ENCODE measurements at regions not wholly inside any gene's neighbourhood (a gene's known extent, or its start where the extent isn't known, plus 50 kb on each side); places are given as distances from the start of the nearest gene placed in this dataset.
"Not testable (repeated sequence)": the region's sequence is repeated elsewhere in the genome, so short reads cannot be mapped to it uniquely, and the experiment has no call there.

GRCh38 chr15:68482246-68482645 lies 50.3 kb upstream of the ITGA11 start:
- DNase-seq: no peak
- in situ Hi-C loops (cut with HindIII; ENCODE audit: low pct_ligation_motif_present, low pct_unique_long_range_greater_than_20kb, low sequenced_read_pairs): no loop called here

GRCh38 chr15:68483165-68483564 lies 51.2 kb upstream of the ITGA11 start:
- in situ Hi-C loops (cut with HindIII; ENCODE audit: low pct_ligation_motif_present, low pct_unique_long_range_greater_than_20kb, low sequenced_read_pairs): no loop called here
- DNase-seq: no peak

GRCh38 chr15:68484220-68484619 lies 52.3 kb upstream of the ITGA11 start:
- no peak for DNase-seq
- in situ Hi-C loops (cut with HindIII; ENCODE audit: low pct_ligation_motif_present, low pct_unique_long_range_greater_than_20kb, low sequenced_read_pairs): no loop called here

DNA sequence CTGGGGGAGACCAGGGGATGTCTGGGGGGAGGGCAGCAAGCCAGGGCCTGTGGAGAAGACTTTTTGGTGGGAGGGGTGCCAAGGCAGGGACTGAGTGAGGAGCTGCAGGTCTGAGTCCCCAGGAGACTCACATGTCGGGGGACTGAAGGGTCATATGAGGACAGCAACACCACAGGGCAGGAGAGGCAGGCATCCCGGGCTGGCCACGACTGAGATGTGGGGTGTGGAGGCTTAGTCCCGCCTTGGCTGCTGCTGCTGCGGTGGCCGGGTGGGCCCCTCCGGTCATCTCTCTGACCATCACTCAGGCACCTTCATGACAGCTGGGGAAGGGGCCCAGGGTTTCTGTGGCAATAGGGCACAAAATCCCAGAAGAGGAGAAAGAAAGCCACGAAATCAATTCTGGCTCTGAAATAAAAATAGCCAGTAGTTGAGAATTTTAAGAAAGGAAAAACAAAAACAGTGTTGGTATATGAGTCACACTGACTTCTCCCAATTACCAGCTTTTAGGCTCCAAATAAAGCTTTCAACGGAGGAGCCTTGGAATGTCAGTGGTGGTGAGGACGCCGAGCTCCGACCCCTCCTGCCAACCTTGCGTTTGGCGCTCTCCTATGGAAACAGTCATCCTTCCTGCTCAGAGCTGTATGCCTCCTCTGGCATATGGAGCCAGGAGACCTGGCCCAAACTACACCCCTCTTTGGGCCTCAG lies 52.9 kb upstream of the ITGA11 start:
- DNase-seq: no peak
- in situ Hi-C loops (cut with HindIII; ENCODE audit: low pct_ligation_motif_present, low pct_unique_long_range_greater_than_20kb, low sequenced_read_pairs): no loop called here

GRCh38 chr15:68485721-68486360 lies 53.9 kb upstream of the ITGA11 start:
- in situ Hi-C loops (cut with HindIII; ENCODE audit: low pct_ligation_motif_present, low pct_unique_long_range_greater_than_20kb, low sequenced_read_pairs): no loop called here
- no peak for DNase-seq

DNA sequence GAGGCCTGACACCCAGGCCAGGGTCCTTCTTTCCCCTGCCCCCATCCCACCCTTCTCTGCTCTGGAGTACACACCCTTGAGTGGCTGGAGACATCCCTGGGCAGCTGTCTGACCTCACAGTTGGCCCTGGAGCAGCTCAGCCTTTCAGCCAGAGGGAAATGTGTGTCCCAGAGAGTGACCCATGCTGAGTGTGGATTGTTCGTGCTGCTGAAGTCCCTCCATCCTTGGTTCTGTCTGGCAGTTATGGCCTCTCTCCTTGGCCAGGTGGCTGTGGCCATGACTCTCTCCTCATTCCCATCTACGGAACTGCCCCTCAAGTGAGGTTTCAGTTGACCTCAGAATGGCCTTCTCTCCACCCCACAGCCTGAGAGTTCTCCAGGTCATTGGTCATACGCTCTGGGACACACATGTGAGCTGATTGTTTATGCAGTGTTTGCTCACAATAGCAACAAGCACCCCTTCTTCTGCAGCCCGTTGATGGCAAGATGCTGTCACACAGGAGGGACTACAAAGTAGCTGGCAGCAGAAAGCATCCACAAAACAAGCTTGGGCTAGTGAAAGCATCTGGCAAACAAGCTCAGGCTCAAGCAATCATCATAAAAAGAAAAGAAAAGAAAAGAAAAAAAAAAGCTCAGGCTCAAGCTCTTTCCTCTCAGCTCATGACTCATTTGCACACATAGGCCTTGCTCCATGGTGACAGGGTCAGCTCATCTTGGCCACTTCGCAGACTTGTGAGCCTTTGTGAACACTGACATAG lies 55.3 kb upstream of the ITGA11 start:
- no peak for DNase-seq
- in situ Hi-C loops (cut with HindIII; ENCODE audit: low pct_ligation_motif_present, low pct_unique_long_range_greater_than_20kb, low sequenced_read_pairs): no loop called here

DNA sequence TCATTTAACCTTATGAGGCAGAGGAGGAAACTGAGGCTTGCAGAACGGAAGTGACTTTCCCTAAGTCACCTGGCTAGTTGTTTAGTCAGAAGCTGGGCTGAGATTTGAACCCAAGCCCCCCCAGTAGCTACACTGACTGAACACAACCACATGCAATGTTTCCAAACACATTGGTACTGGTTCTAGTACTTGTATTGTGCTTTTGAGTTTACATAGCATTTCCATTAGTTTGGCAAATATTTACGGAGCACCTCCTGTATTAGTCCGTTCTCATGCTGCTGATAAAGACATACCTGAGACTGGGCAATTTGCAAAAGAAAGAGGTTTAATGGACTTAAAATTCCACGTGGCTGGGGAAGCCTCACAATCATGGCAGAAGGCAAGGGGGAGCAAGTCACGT lies 56.3 kb upstream of the ITGA11 start:
- no peak for DNase-seq
- in situ Hi-C loops (cut with HindIII; ENCODE audit: low pct_ligation_motif_present, low pct_unique_long_range_greater_than_20kb, low sequenced_read_pairs): no loop called here

DNA sequence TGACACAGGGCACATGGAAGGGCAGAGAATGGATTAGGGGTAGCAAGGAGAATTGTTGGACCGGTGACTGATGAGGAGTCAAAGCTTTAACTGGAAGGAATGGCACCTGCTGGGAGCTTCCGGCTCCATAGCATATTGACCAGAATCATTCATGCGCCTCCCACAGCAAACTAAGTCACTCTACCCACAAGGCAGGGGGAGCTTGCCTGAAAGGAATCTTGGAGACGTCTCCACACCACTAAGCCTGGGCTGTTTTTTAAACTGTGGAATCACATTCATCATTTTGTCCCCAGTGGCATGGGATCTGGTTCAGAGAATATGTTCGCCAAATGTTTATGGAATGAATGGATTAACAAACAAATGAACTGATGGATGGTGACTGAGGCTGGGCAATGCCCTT lies 57.0 kb upstream of the ITGA11 start:
- in situ Hi-C loops (cut with HindIII; ENCODE audit: low pct_ligation_motif_present, low pct_unique_long_range_greater_than_20kb, low sequenced_read_pairs): no loop called here
- peak; percentile 89 for DNase-seq

DNA sequence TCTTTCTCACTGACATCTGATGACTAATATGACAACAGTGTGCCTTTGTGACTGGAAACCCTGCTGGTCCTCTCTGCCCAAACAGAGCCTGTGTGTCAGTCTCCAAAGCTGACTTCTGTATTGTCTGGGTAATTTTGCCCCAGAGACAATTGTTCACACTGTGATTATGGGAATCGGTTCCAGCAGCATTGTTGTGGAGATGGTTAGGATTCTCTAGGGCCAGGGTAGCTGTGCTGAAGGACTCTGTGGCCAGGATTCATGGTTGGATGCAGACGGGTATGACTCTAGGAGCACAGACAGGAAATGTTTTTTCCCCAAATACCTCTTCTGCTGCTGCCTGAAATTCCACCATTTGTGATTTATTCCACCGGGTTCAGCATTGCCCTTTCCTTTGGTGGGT lies 57.5 kb upstream of the ITGA11 start:
- in situ Hi-C loops (cut with HindIII; ENCODE audit: low pct_ligation_motif_present, low pct_unique_long_range_greater_than_20kb, low sequenced_read_pairs): no loop called here
- DNase-seq: peak; percentile 86

GRCh38 chr15:68491415-68492106 lies 59.6 kb upstream of the ITGA11 start:
- in situ Hi-C loops (cut with HindIII; ENCODE audit: low pct_ligation_motif_present, low pct_unique_long_range_greater_than_20kb, low sequenced_read_pairs): no loop called here
- DNase-seq: no peak

DNA sequence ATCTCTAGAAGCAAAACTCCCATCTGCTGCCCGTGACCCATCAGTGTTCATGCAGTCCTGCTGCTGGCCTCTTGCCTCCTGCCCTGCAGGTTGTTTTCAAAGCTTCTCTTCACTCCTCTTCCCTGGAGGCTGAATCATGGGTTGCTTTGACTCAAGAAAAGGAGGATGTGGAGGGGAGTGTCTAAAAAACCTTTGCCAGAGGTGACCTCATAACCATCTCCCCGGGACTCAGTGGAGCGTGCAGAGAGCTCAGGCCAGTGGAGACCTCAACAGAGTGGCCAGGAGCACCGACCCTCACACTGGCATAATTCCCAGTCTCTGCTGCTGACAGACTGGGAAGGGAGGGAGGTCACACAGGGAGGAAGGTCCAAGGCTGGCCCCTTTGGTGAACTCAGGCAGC lies 60.9 kb upstream of the ITGA11 start:
- in situ Hi-C loops (cut with HindIII; ENCODE audit: low pct_ligation_motif_present, low pct_unique_long_range_greater_than_20kb, low sequenced_read_pairs): no loop called here
- peak; percentile 87 for DNase-seq

GRCh38 chr15:68493629-68494028 lies 61.7 kb upstream of the ITGA11 start:
- DNase-seq: no peak
- in situ Hi-C loops (cut with HindIII; ENCODE audit: low pct_ligation_motif_present, low pct_unique_long_range_greater_than_20kb, low sequenced_read_pairs): no loop called here

- in situ Hi-C loops (cut with HindIII; ENCODE audit: low pct_ligation_motif_present, low pct_unique_long_range_greater_than_20kb, low sequenced_read_pairs): no loop called here
- no peak for DNase-seq
These were observed 62.7 kb upstream of the ITGA11 start for GRCh38 chr15:68494573-68495110.

- no peak for DNase-seq
These were observed 63.4 kb upstream of the ITGA11 start for GRCh38 chr15:68495221-68495950.

DNA sequence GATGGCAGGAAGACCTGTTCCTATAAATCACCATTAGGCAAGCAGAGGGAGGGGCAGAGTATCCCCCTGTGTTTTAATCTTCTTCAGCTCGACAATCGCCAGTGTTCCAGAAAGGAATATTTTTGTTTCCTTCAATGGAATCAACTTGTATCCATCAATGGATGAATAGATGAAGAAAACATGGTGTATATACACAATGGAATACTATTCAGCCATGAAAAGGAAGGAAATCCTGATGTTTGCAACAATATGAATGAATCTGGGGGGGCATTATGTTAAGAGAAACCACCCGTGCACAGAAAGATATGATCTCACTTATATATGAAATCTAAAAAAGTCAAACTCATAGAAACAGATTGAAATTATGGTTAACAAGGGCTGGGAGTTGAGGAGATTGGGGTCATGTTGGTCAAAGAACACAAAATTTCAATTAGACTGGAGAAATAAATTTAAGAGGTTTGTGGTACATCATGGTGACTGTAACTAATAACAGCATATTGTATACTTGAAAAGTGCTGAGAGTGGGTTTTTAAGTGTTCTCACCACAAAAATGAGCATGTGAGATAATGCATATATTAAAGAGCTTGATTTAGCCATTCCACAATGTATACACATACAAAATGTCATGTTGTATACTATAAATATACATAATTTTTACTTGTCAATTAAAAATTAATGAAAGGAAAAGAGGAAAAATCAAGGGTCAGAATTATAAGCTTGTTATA lies 64.2 kb upstream of the ITGA11 start:
- DNase-seq: no peak
- in situ Hi-C loops (cut with HindIII; ENCODE audit: low pct_ligation_motif_present, low pct_unique_long_range_greater_than_20kb, low sequenced_read_pairs): no loop called here

More at GRCh38 chr15:68495221-68495950, 63.4 kb upstream of the ITGA11 start:
- in situ Hi-C loops (cut with HindIII; ENCODE audit: low pct_ligation_motif_present, low pct_unique_long_range_greater_than_20kb, low sequenced_read_pairs): no loop called here

- in situ Hi-C loops (cut with HindIII; ENCODE audit: low pct_ligation_motif_present, low pct_unique_long_range_greater_than_20kb, low sequenced_read_pairs): not testable (repeated sequence)
These were observed 64.8 kb upstream of the ITGA11 start for GRCh38 chr15:68496751-68497150.

GRCh38 chr15:68497206-68497910 lies 65.4 kb upstream of the ITGA11 start:
- in situ Hi-C loops (cut with HindIII; ENCODE audit: low pct_ligation_motif_present, low pct_unique_long_range_greater_than_20kb, low sequenced_read_pairs): no loop called here
- peak; percentile 47 for DNase-seq

More at GRCh38 chr15:68496751-68497150, 64.8 kb upstream of the ITGA11 start:
- not testable (repeated sequence) for DNase-seq

Measured in ACHN (cell line).